ENCODE measurements at regions not wholly inside any gene's neighbourhood (a gene's known extent, or its start where the extent isn't known, plus 50 kb on each side); places are given as distances from the start of the nearest gene placed in this dataset.

- TF ChIP-seq CTCF (IDR thresholded peaks at IDR 0.05) (no peak), POLR2A (IDR thresholded peaks at IDR 0.05) (no peak)
These were observed 885.2 kb upstream of the SLITRK6 start for GRCh38 chr13:86684402-86684801.
